ENCODE measurements at regions not wholly inside any gene's neighbourhood (a gene's known extent, or its start where the extent isn't known, plus 50 kb on each side); places are given as distances from the start of the nearest gene placed in this dataset.
"Not testable (repeated sequence)": the region's sequence is repeated elsewhere in the genome, so short reads cannot be mapped to it uniquely, and the experiment has no call there.

GRCh38 chr2:39585531-39585930 is 80.2 kb upstream of the TMEM178A start:
- TF ChIP-seq RAD21 (CRISPR knock-in tag; IDR thresholded peaks at IDR 0.05); ARNTL (CRISPR knock-in tag; IDR thresholded peaks at IDR 0.05); MYC (CRISPR knock-in tag; IDR thresholded peaks at IDR 0.05; ENCODE audit: borderline replicate concordance); ZIK1 (CRISPR knock-in tag; IDR thresholded peaks at IDR 0.05; ENCODE audit: borderline replicate concordance, low read depth); ELF1 (CRISPR knock-in tag; IDR thresholded peaks at IDR 0.05); ZNF7 (CRISPR knock-in tag; IDR thresholded peaks at IDR 0.05); CTCF (CRISPR knock-in tag; IDR thresholded peaks at IDR 0.05); FLYWCH1 (CRISPR knock-in tag; IDR thresholded peaks at IDR 0.05); MAFF (IDR thresholded peaks at IDR 0.05; ENCODE audit: low read depth, low read length); ZNF274 (CRISPR knock-in tag; IDR thresholded peaks at IDR 0.05); ZNF792 (CRISPR knock-in tag; IDR thresholded peaks at IDR 0.05); REST (IDR thresholded peaks at IDR 0.05; ENCODE audit: borderline replicate concordance in 1 of 2, low read depth in 1 of 2, low read length in 2 of 2): not testable (repeated sequence)
